BJ (cell line): ENCODE measurements at regions not wholly inside any gene's neighbourhood (a gene's known extent, or its start where the extent isn't known, plus 50 kb on each side); places are given as distances from the start of the nearest gene placed in this dataset.

ENCODE experiments used
- CTCF ChIA-PET: fragments of 350-600 bp; formaldehyde crosslinking; extraction: SDS; loops from one replicate; lab custom pipeline; 2021; ENCODE audit warnings: antibody characterized with exemption, inconsistent platforms; lab: Yijun Ruan, JAX
- POLR2A ChIA-PET: fragments of 300-600 bp; sonication (Branson Sonifier 250); formaldehyde crosslinking; extraction: SDS; loops from one replicate; lab custom pipeline; 2021; ENCODE audit warnings: antibody characterized with exemption; lab: Charles Lee
- DNase-seq: peaks from one replicate; pipeline ENCODE4 v3.0.0-alpha.2; 2011; ENCODE audit warnings: low read depth
- H3K27me3 ChIP-seq: 2 replicates; pipeline ENCODE4 v1.6.0; 2011; ENCODE audit warnings: low read length; ENCODE audit not compliant: control insufficient read depth, insufficient read depth
- H3K36me3 ChIP-seq: 2 replicates; pipeline ENCODE4 v1.5.1; 2011; ENCODE audit warnings: low read length; ENCODE audit not compliant: control insufficient read depth, insufficient read depth
- H3K4me3 ChIP-seq: 2 replicates; pipeline ENCODE4 v1.5.1; 2011; ENCODE audit warnings: low read depth, mild to moderate bottlenecking, control low read depth, low read length
- TF ChIP-seq, protein P1 (sequence below): IDR thresholded peaks from 2 replicates; pipeline ENCODE4 v1.5.1; 2011; ENCODE audit warnings: low read depth, mild to moderate bottlenecking, control low read depth, inconsistent platforms, low read length, moderate library complexity; ENCODE audit not compliant: insufficient read depth

GRCh38 chr13:58018020-58018419 is 386.5 kb downstream of the PCDH17 start:
- H3K27me3 ChIP-seq: no peaks in the 10 kb centered on the region
- ChIA-PET CTCF (no interaction called here), POLR2A (no interaction called here)
- no peak for DNase-seq
- no peak overlapping the region for H3K4me3 ChIP-seq
- TF ChIP-seq, protein P1, sequence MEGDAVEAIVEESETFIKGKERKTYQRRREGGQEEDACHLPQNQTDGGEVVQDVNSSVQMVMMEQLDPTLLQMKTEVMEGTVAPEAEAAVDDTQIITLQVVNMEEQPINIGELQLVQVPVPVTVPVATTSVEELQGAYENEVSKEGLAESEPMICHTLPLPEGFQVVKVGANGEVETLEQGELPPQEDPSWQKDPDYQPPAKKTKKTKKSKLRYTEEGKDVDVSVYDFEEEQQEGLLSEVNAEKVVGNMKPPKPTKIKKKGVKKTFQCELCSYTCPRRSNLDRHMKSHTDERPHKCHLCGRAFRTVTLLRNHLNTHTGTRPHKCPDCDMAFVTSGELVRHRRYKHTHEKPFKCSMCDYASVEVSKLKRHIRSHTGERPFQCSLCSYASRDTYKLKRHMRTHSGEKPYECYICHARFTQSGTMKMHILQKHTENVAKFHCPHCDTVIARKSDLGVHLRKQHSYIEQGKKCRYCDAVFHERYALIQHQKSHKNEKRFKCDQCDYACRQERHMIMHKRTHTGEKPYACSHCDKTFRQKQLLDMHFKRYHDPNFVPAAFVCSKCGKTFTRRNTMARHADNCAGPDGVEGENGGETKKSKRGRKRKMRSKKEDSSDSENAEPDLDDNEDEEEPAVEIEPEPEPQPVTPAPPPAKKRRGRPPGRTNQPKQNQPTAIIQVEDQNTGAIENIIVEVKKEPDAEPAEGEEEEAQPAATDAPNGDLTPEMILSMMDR: no peak
- H3K36me3 ChIP-seq: no peaks in the 10 kb centered on the region

DNA sequence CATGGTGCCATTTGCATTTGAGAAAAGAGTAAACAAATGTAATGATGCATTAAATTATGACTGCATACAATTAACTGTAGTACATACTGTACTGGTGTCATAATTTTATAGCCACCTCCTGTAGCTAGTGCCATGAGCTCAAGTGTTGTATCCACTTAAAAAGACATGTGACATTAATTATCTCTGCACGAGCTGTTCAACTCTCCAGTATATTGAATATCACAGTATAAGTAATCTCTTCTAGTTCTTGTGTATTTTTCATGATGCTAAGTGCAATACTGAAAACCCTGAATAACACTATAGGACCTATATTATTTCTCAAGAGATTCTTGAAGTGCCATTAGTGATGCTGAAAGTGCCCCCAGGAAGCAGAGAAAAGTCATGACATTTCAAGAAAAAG is 387.3 kb downstream of the PCDH17 start:
- ChIA-PET CTCF (no interaction called here), POLR2A (no interaction called here)

DNA sequence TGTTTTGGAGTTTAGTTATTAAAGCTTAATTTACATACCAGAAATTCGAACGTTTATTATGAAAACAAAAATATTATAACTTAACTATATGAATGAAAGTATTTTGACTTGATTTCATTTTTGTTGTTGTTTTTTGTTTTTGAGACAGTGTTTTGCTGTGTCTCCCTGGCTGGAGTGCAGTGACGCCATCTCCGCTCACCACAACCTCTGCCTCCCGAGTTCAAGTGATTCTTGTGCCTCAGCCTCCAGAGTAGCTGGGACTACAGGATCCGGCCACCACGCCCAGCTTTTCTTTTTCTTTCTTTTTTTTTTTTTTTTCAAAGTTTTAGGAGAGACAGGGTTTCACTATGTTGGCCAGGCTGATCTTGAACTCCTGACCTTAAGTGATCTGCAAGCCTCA is 392.6 kb downstream of the PCDH17 start:
- DNase-seq: no peak
- POLR2A ChIA-PET: no interaction called here
- no peaks in the 10 kb centered on the region for H3K27me3 ChIP-seq
- no peaks in the 10 kb centered on the region for H3K36me3 ChIP-seq
- CTCF ChIA-PET: no interaction called here
- TF ChIP-seq, protein P1: no peak
- H3K4me3 ChIP-seq: no peak overlapping the region

More for the DNA sequence above, 387.3 kb downstream of the PCDH17 start:
- TF ChIP-seq, protein P1: no peak
- no peak overlapping the region for H3K4me3 ChIP-seq
- H3K27me3 ChIP-seq: no peaks in the 10 kb centered on the region
- no peak for DNase-seq
- no peaks in the 10 kb centered on the region for H3K36me3 ChIP-seq

GRCh38 chr13:58025821-58026220 is 394.3 kb downstream of the PCDH17 start:
- no peaks in the 10 kb centered on the region for H3K36me3 ChIP-seq
- CTCF ChIA-PET: no interaction called here
- no peak for DNase-seq
- no peaks in the 10 kb centered on the region for H3K27me3 ChIP-seq
- POLR2A ChIA-PET: no interaction called here
- TF ChIP-seq, protein P1: no peak
- no peak overlapping the region for H3K4me3 ChIP-seq

DNA sequence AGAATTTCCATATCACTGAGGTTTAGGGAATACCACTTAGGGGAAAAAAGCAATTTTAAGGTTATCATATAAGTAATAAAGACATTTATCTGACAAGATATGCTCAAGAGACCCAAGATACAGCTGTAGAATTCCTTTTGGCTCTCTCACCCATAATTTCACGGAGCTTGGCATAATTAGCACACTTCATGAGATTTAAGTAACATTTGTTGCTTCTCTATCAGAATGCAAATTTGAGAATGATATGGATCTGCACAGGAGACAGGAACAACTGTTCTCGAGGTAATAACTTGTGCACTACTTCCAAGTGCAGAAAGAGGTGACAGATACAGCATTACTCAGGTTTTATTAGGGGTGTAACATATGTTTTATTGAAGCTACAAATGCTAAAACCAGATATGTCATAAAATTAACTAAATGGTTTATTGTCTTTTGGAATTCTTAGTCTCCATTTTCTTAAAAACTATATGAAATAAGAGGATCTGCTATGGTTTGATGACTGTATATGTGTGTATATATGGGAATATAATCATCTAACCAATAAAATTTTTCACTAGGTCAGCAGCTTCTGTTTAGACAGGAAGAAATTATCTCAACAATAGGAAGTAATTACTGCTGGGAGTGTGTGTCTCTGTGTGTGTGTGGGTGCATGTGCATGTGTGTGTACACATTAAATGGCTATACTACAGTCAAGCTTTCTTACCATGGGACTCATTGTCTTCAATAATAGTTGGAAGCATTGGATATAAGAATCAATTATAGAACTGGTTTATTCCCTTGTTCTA is 401.3 kb downstream of the PCDH17 start:
- TF ChIP-seq, protein P1: no peak
- H3K4me3 ChIP-seq: no peak overlapping the region
- ChIA-PET CTCF (no interaction called here), POLR2A (no interaction called here)
- H3K27me3 ChIP-seq: no peaks in the 10 kb centered on the region
- no peak for DNase-seq
- H3K36me3 ChIP-seq: no peaks in the 10 kb centered on the region
